Choroid plexus epithelial cell (primary cell): ENCODE measurements at regions not wholly inside any gene's neighbourhood (a gene's known extent, or its start where the extent isn't known, plus 50 kb on each side); places are given as distances from the start of the nearest gene placed in this dataset.

Source experiments
- DNase-seq: peaks from one replicate; pipeline ENCODE4 v3.0.0-alpha.2; 2010; ENCODE audit warnings: low read depth
- H3K4me3 ChIP-seq: 2 replicates; pipeline ENCODE4 v1.5.1; 2011; ENCODE audit warnings: low read depth, mild to moderate bottlenecking, control low read depth, low read length, moderate library complexity
- CTCF ChIP-seq: conservative IDR thresholded peaks from 2 replicates; pipeline ENCODE4 v1.5.1; 2011; ENCODE audit warnings: low read depth, mild to moderate bottlenecking, control low read depth, inconsistent platforms, low read length, moderate library complexity

- no peak for TF ChIP-seq CTCF
- DNase-seq = no peak
- H3K4me3 ChIP-seq = no peak overlapping the region
Measured at GRCh38 chr21:38878379-38879179, 72.8 kb downstream of the ETS2 start.

- DNase-seq = no peak
- H3K4me3 ChIP-seq = no peak overlapping the region
- TF ChIP-seq CTCF = no peak
Measured at GRCh38 chr21:38875694-38876492, 70.2 kb downstream of the ETS2 start.
